ENCODE measurements at regions not wholly inside any gene's neighbourhood (a gene's known extent, or its start where the extent isn't known, plus 50 kb on each side); places are given as distances from the start of the nearest gene placed in this dataset.

- no peak for TF ChIP-seq TCF12 (IDR thresholded peaks at IDR 0.05; ENCODE audit: low read depth)
- no peak for TF ChIP-seq TAF1 (IDR thresholded peaks at IDR 0.05; ENCODE audit: low read depth)
- no peak for TF ChIP-seq MAX (IDR thresholded peaks at IDR 0.05)
- TF ChIP-seq CREB1 (IDR thresholded peaks at IDR 0.05; ENCODE audit: low read depth) = no peak
- no peak for TF ChIP-seq YY1 (IDR thresholded peaks at IDR 0.05; ENCODE audit: low read depth)
- no peak for TF ChIP-seq EGR1 (IDR thresholded peaks at IDR 0.05)
- no peak for TF ChIP-seq EP300 (IDR thresholded peaks at IDR 0.05; ENCODE audit: borderline replicate concordance)
These were observed 79.6 kb upstream of the LAPTM4A start for GRCh38 chr2:20130821-20131645.

Data from Ishikawa (cell line).